ENCODE measurements at regions not wholly inside any gene's neighbourhood (a gene's known extent, or its start where the extent isn't known, plus 50 kb on each side); places are given as distances from the start of the nearest gene placed in this dataset.

DNA sequence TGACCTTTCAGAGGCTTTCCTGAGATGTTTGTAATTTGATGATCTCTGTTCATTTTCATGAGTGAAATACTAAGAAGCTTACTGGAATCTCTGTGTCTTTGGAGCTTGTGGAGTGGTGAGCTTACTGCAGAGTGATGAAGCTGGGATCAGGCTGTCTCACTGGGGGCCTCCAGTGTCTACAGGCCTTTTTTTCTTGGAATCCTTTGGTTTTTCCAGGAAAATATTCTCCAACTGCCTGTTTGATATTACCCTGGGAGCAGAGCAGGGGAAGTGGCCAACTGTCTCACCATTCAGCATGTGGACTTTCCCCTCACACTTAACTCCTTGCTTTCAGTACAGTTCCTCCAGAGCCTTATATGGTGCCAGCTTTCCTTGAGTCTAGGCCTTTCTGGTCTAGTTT lies 62.0 kb upstream of the KCNA1 start:
- DNase-seq (ENCODE audit: low spot score in 2 of 2): no peak
- no peak overlapping the region for H3K4me3 ChIP-seq (ENCODE audit: low read depth, poor library complexity, severe bottlenecking)
- TF ChIP-seq, protein P1, sequence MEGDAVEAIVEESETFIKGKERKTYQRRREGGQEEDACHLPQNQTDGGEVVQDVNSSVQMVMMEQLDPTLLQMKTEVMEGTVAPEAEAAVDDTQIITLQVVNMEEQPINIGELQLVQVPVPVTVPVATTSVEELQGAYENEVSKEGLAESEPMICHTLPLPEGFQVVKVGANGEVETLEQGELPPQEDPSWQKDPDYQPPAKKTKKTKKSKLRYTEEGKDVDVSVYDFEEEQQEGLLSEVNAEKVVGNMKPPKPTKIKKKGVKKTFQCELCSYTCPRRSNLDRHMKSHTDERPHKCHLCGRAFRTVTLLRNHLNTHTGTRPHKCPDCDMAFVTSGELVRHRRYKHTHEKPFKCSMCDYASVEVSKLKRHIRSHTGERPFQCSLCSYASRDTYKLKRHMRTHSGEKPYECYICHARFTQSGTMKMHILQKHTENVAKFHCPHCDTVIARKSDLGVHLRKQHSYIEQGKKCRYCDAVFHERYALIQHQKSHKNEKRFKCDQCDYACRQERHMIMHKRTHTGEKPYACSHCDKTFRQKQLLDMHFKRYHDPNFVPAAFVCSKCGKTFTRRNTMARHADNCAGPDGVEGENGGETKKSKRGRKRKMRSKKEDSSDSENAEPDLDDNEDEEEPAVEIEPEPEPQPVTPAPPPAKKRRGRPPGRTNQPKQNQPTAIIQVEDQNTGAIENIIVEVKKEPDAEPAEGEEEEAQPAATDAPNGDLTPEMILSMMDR (IDR thresholded peaks at IDR 0.05): no peak
- no peak for TF ChIP-seq POLR2A (IDR thresholded peaks at IDR 0.05)
- intact Hi-C loops (cut with DNase I; ENCODE audit: low total_unique reads): loop anchor here (10.0 kb wide), 1 partner anchor 1033 kb away; no protein-coding TSS in a partner anchor

DNA sequence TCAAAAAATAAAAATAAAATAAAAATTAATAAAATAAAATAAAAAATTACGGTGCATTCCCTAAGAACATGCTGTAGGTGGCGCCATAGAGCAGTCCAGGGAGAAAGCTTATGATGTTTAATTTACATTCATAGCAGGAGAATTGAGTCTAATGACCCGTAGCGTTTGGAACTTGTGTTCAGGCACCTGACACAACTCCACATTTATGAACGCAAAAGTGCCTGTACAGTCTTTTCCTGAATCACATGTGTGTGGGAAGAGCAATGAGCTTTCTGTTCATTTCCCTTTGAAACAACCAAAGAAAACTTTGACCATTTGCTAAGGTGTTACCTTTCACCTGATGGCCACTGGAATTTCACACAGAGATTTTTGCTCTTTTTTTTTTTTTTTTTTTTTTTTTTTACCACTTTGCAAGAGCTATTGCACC lies 60.6 kb upstream of the KCNA1 start:
- WGBS, 2 donors: 1 to 6% methylated on average over 5 of the region's 5 CpGs
- intact Hi-C loops (cut with DNase I; ENCODE audit: low total_unique reads): loop anchor here (10.0 kb wide), 1 partner anchor 1034 kb away; no protein-coding TSS in a partner anchor
- TF ChIP-seq, protein P1 (IDR thresholded peaks at IDR 0.05): no peak
- no peak for TF ChIP-seq POLR2A (IDR thresholded peaks at IDR 0.05)
- DNase-seq (ENCODE audit: low spot score in 2 of 2): no peak
- H3K4me3 ChIP-seq (ENCODE audit: low read depth, poor library complexity, severe bottlenecking): no peak overlapping the region

DNA sequence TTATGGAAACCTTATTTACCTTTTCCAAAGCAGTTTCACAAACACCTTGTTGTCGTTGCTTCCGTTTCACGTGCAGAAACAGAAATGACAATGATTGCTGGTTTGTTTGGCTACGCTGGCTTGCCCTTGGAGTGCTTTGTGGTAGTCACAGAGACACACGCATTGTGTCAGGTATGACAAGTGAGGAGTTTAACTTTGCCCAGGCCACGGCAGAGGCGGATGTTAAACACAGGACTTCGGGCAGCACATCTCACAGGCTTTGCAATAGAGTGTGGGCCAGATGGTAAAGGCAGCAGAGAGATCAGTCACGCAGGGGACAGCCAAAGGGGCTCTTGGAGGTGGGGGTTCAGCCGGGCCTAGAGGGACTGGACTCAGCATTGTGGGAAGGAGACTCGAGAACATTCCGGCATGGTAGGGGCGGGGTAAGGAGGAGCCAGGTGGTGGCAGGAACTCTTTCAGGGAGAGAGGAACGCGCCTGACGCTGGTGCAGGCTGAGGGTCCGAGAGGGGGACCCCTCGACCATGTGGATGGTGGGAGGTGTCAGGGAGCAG lies 59.8 kb upstream of the KCNA1 start:
- H3K4me3 ChIP-seq (ENCODE audit: low read depth, poor library complexity, severe bottlenecking): no peak overlapping the region
- DNase-seq (ENCODE audit: low spot score in 2 of 2): no peak
- TF ChIP-seq POLR2A (IDR thresholded peaks at IDR 0.05): no peak
- TF ChIP-seq, protein P1 (IDR thresholded peaks at IDR 0.05): no peak
- intact Hi-C loops (cut with DNase I; ENCODE audit: low total_unique reads): loop anchor here (10.0 kb wide), 2 partner anchors 235 to 1035 kb away; no protein-coding TSS in a partner anchor
- WGBS, 2 donors: 78 to 88% methylated on average over 18 of the region's 18 CpGs

DNA sequence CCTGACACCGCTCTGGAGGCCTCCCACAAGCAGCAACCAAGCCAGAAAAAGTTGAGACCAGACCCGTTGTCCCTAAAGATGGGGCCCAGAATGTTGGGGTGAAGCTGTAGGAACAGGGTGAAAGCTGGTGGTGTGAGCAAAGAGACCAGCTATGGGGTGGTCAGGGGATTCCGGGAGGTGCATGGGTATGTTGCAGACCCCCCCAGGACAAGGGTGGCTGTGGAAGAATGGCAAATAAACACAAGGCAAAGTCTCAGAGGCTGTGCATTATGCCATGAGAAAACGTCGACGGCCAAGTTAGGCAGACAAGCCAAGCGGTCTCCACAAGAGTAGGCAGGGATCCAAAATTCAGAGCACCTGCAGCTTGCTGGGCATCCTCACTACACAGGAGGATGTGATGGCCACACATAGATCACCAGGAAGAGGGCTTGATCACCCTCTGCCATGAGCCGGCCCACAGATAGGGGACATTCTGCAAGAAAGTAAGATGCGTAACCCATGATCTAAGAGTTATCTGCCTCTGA lies 58.8 kb upstream of the KCNA1 start:
- intact Hi-C loops (cut with DNase I; ENCODE audit: low total_unique reads): loop anchor here (10.0 kb wide), 1 partner anchor 234 kb away; no protein-coding TSS in a partner anchor
- no peak for TF ChIP-seq POLR2A (IDR thresholded peaks at IDR 0.05)
- TF ChIP-seq, protein P1 (IDR thresholded peaks at IDR 0.05): no peak
- WGBS, 2 donors: 87 to 92% methylated on average over 9 of the region's 9 CpGs

DNA sequence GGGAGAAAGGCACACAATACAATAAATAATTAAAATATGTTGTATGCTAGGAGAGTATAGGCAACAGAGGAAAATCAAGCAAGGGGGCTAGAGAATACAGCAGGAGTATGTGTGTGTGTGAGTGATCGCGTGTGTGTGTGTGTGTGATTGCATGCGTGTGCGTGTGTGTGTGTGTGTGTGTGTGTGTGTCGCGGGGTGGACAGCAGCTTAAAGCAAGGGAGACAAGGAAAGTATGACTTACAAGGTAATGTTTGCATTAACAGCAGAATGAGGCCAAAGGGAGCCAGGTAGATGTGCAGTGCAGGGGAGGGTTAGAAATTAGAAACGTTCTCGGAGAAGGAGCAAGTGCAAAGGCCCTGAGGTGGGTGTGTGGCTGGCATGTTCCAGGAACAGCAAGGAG lies 57.4 kb upstream of the KCNA1 start:
- TF ChIP-seq POLR2A (IDR thresholded peaks at IDR 0.05): no peak
- TF ChIP-seq, protein P1 (IDR thresholded peaks at IDR 0.05): no peak
- 92 to 97% methylated on average over 8 of the region's 8 CpGs for WGBS, 2 donors
- H3K4me3 ChIP-seq (ENCODE audit: low read depth, poor library complexity, severe bottlenecking): no peak overlapping the region
- no peak for DNase-seq (ENCODE audit: low spot score in 2 of 2)
- intact Hi-C loops (cut with DNase I; ENCODE audit: low total_unique reads): loop anchor here (10.0 kb wide), 1 partner anchor 232 kb away; no protein-coding TSS in a partner anchor

More for the DNA sequence above, 58.8 kb upstream of the KCNA1 start:
- no peak for DNase-seq (ENCODE audit: low spot score in 2 of 2)
- no peak overlapping the region for H3K4me3 ChIP-seq (ENCODE audit: low read depth, poor library complexity, severe bottlenecking)
